GM18507 (cell line): ENCODE measurements at regions not wholly inside any gene's neighbourhood (a gene's known extent, or its start where the extent isn't known, plus 50 kb on each side); places are given as distances from the start of the nearest gene placed in this dataset.
"Not testable (repeated sequence)": the region's sequence is repeated elsewhere in the genome, so short reads cannot be mapped to it uniquely, and the experiment has no call there.

Experiments used
- DNase-seq: peaks from one replicate; pipeline ENCODE4 v3.0.0; 2011; ENCODE audit warnings: low read depth; ENCODE audit not compliant: insufficient read length; ENCODE audit errors: extremely low spot score
- FAIRE-seq: peaks from 2 replicates; lab custom pipeline; 2011; peaks lifted over from hg19 to GRCh38; lab: Jason Lieb, UNC

- no peak for DNase-seq
- FAIRE-seq = no peak
These were observed 638.8 kb downstream of the ACTR3B start for GRCh38 chr7:153398370-153398769.

- DNase-seq (no peak), FAIRE-seq (no peak)
These were observed 639.4 kb downstream of the ACTR3B start for GRCh38 chr7:153398789-153399553.

- no peak for DNase-seq
These were observed 640.0 kb downstream of the ACTR3B start for GRCh38 chr7:153399554-153399940.

GRCh38 chr7:153400735-153401593, 641.4 kb downstream of the ACTR3B start:
- DNase-seq = no peak
- FAIRE-seq = no peak

More at GRCh38 chr7:153399554-153399940, 640.0 kb downstream of the ACTR3B start:
- no peak for FAIRE-seq

- DNase-seq (no peak), FAIRE-seq (no peak)
These were observed 642.5 kb downstream of the ACTR3B start for GRCh38 chr7:153401795-153402720.

- DNase-seq = no peak
- FAIRE-seq = no peak
These were observed 643.4 kb downstream of the ACTR3B start for GRCh38 chr7:153402721-153403541.

GRCh38 chr7:153404124-153404523, 644.6 kb downstream of the ACTR3B start:
- DNase-seq (no peak), FAIRE-seq (no peak)

- DNase-seq (no peak), FAIRE-seq (no peak)
These were observed 645.3 kb downstream of the ACTR3B start for GRCh38 chr7:153404781-153405279.

GRCh38 chr7:153405704-153406485, 646.3 kb upstream of the DPP6 start:
- FAIRE-seq = no peak
- no peak for DNase-seq

GRCh38 chr7:153406486-153406872, 645.7 kb upstream of the DPP6 start:
- DNase-seq = no peak

GRCh38 chr7:153407291-153408046, 644.7 kb upstream of the DPP6 start:
- no peak for DNase-seq
- FAIRE-seq = no peak

More at GRCh38 chr7:153406486-153406872, 645.7 kb upstream of the DPP6 start:
- no peak for FAIRE-seq

GRCh38 chr7:153408360-153409335, 643.5 kb upstream of the DPP6 start:
- no peak for DNase-seq
- no peak for FAIRE-seq

GRCh38 chr7:153409567-153410342, 642.4 kb upstream of the DPP6 start:
- not testable (repeated sequence) for DNase-seq, FAIRE-seq

- DNase-seq, FAIRE-seq: not testable (repeated sequence)
These were observed 641.1 kb upstream of the DPP6 start for GRCh38 chr7:153410997-153411642.
